ENCODE measurements at regions not wholly inside any gene's neighbourhood (a gene's known extent, or its start where the extent isn't known, plus 50 kb on each side); places are given as distances from the start of the nearest gene placed in this dataset.
A peak's percentile ranks its signal among the peaks of the same experiment; 100 is the strongest.

GRCh38 chr4:31175242-31175910, 455.2 kb downstream of the PCDH7 start:
- Histone ChIP-seq H3K27ac (ENCODE audit: low read length) (peak overlapping the region; percentile 42), H2AFZ (ENCODE audit: low read length) (no peak overlapping the region), H3K9me3 (ENCODE audit: low read length) (no peaks in the 10 kb centered on the region), H3K79me2 (ENCODE audit: low read length) (no peaks in the 10 kb centered on the region), H3K36me3 (ENCODE audit: low read depth, low read length) (no peaks in the 10 kb centered on the region), H3F3A (ENCODE audit: low read length, unreplicated experiment) (no peaks in the 10 kb centered on the region), H3K27me3 (ENCODE audit: low read length) (no peaks in the 10 kb centered on the region), H3K4me3 (ENCODE audit: low read length) (no peak overlapping the region), H3K9me2 (replicated peaks; ENCODE audit: low read length) (no peaks in the 10 kb centered on the region), H3K4me1 (ENCODE audit: insufficient read depth, low read length) (0 out of 2 replicates have a peak, but pooled peaks cover 4% of the 10 kb centered on the region), H4K20me1 (ENCODE audit: low read length) (no peaks in the 10 kb centered on the region), H3K9ac (ENCODE audit: low read length) (no peak overlapping the region), H3K4me2 (ENCODE audit: low read length) (no peak overlapping the region)
- BruUV-seq (replicated peaks) = no TSS peak
- ChIA-PET POLR2A (ENCODE audit: unreplicated experiment) (no interaction called here), CTCF (no interaction called here)
- peak; percentile 99 for ATAC-seq
- TF ChIP-seq EZH2 (IDR thresholded peaks at IDR 0.05; ENCODE audit: low read length, unreplicated experiment) (no peak), EZH2phosphoT487 (IDR thresholded peaks at IDR 0.05; ENCODE audit: borderline replicate concordance, low read length) (no peak)
- TF ChIP-seq, protein P1, sequence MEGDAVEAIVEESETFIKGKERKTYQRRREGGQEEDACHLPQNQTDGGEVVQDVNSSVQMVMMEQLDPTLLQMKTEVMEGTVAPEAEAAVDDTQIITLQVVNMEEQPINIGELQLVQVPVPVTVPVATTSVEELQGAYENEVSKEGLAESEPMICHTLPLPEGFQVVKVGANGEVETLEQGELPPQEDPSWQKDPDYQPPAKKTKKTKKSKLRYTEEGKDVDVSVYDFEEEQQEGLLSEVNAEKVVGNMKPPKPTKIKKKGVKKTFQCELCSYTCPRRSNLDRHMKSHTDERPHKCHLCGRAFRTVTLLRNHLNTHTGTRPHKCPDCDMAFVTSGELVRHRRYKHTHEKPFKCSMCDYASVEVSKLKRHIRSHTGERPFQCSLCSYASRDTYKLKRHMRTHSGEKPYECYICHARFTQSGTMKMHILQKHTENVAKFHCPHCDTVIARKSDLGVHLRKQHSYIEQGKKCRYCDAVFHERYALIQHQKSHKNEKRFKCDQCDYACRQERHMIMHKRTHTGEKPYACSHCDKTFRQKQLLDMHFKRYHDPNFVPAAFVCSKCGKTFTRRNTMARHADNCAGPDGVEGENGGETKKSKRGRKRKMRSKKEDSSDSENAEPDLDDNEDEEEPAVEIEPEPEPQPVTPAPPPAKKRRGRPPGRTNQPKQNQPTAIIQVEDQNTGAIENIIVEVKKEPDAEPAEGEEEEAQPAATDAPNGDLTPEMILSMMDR (conservative IDR thresholded peaks at IDR 0.05; ENCODE audit: low read depth, low read length) = no peak
- intact Hi-C loops (cut with micrococcal nuclease) = no loop called here
- peak; percentile 66 for DNase-seq

DNA sequence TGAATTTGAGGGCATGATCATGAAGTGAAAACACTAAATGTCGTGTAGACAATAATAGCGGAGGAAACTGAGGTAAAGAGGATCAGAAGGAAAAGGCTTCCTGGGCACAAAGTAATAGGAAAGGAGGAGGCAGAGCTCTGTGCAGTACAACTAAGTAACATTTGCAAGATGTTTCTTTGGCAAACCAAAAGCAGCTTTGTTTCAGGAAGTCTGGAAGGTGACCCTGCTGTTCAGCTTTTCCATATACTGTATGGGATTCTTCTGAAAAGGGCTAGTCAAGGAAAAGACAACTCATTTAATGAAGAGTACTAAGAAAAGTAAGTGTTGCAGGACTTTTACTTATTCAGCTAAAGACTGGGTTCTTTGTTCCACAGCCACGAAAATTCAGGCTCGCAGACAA, 463.1 kb downstream of the PCDH7 start:
- Histone ChIP-seq H3K79me2 (ENCODE audit: low read length) (no peaks in the 10 kb centered on the region), H3K9ac (ENCODE audit: low read length) (no peak overlapping the region), H3K36me3 (ENCODE audit: low read depth, low read length) (no peaks in the 10 kb centered on the region), H4K20me1 (ENCODE audit: low read length) (no peaks in the 10 kb centered on the region), H3K4me2 (ENCODE audit: low read length) (no peak overlapping the region), H2AFZ (ENCODE audit: low read length) (no peak overlapping the region), H3K4me3 (ENCODE audit: low read length) (no peak overlapping the region), H3K4me1 (ENCODE audit: insufficient read depth, low read length) (no peaks in the 10 kb centered on the region), H3K27me3 (ENCODE audit: low read length) (no peaks in the 10 kb centered on the region), H3F3A (ENCODE audit: low read length, unreplicated experiment) (no peaks in the 10 kb centered on the region), H3K27ac (ENCODE audit: low read length) (no peak overlapping the region), H3K9me2 (replicated peaks; ENCODE audit: low read length) (no peaks in the 10 kb centered on the region), H3K9me3 (ENCODE audit: low read length) (no peaks in the 10 kb centered on the region)
- BruUV-seq (replicated peaks) = no TSS peak
- CTCF ChIA-PET = no interaction called here
- intact Hi-C loops (cut with micrococcal nuclease) = no loop called here
- POLR2A ChIA-PET (ENCODE audit: unreplicated experiment) = no interaction called here
- ATAC-seq (no peak), DNase-seq (no peak)
- TF ChIP-seq, protein P1 (conservative IDR thresholded peaks at IDR 0.05; ENCODE audit: low read depth, low read length) = no peak
- TF ChIP-seq EZH2 (IDR thresholded peaks at IDR 0.05; ENCODE audit: low read length, unreplicated experiment) (no peak), EZH2phosphoT487 (IDR thresholded peaks at IDR 0.05; ENCODE audit: borderline replicate concordance, low read length) (no peak)

DNA sequence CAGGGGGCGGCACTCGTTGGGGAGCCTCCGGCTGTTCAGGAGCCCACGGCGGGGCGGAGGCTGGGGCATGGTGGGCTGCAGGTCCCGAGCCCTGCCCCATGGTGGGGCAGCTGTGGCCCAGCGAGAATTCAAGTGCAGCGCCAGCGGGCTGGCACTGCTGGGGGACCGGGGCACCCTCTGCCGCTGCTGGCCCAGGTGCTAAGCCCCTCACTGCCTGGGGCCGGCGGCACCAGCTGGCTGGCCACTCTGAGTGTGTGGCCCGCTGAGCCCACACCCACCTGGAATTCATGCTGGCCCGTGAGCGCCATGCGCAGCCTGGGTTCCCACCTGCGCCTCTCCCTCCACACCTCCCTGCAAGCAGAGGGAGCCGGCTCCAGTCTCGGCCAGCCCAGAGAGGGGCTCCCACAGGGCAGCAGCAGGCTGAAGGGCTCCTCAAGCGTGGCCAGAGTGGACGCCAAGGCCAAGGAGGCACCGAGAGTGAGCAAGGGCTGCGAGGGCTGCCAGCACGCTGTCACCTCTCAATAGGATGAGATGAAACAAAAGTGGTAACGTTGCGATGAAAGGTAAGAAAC, 464.9 kb downstream of the PCDH7 start:
- H3K4me1 ChIP-seq (ENCODE audit: insufficient read depth, low read length) = no peaks in the 10 kb centered on the region
- ChIA-PET CTCF (no interaction called here), POLR2A (ENCODE audit: unreplicated experiment) (no interaction called here)
- H3K9me2 ChIP-seq (replicated peaks; ENCODE audit: low read length) = no peaks in the 10 kb centered on the region
- H3K9ac ChIP-seq (ENCODE audit: low read length) = no peak overlapping the region
- no peaks in the 10 kb centered on the region for H3K79me2 ChIP-seq (ENCODE audit: low read length)
- H3K27ac ChIP-seq (ENCODE audit: low read length) = no peak overlapping the region
- intact Hi-C loops (cut with micrococcal nuclease) = no loop called here
- DNase-seq (no peak), ATAC-seq (no peak)
- no peak overlapping the region for H3K4me2 ChIP-seq (ENCODE audit: low read length)
- no peak for TF ChIP-seq EZH2phosphoT487 (IDR thresholded peaks at IDR 0.05; ENCODE audit: borderline replicate concordance, low read length)
- TF ChIP-seq EZH2 (IDR thresholded peaks at IDR 0.05; ENCODE audit: low read length, unreplicated experiment) = no peak
- TF ChIP-seq, protein P1 (conservative IDR thresholded peaks at IDR 0.05; ENCODE audit: low read depth, low read length) = no peak
- no peak overlapping the region for H3K4me3 ChIP-seq (ENCODE audit: low read length)
- H3F3A ChIP-seq (ENCODE audit: low read length, unreplicated experiment) = no peaks in the 10 kb centered on the region
- no peaks in the 10 kb centered on the region for H3K9me3 ChIP-seq (ENCODE audit: low read length)
- BruUV-seq (replicated peaks) = no TSS peak
- H2AFZ ChIP-seq (ENCODE audit: low read length) = no peak overlapping the region
- H3K27me3 ChIP-seq (ENCODE audit: low read length) = no peaks in the 10 kb centered on the region
- H3K36me3 ChIP-seq (ENCODE audit: low read depth, low read length) = no peaks in the 10 kb centered on the region
- H4K20me1 ChIP-seq (ENCODE audit: low read length) = no peaks in the 10 kb centered on the region
